Testis (tissue), 2 donors: ENCODE measurements at regions not wholly inside any gene's neighbourhood (a gene's known extent, or its start where the extent isn't known, plus 50 kb on each side); places are given as distances from the start of the nearest gene placed in this dataset.

ENCODE experiments used
- CTCF ChIP-seq, 3 experiments: fragments of 450-650 bp in 2 of 3; fragments of 200-600 bp in 1 of 3; sonication (generic) in 1 of 3; IDR thresholded peaks; one replicate each; pipeline ENCODE4 v1.5.1; 2016 to 2019; ENCODE audit warnings: antibody characterized with exemption in 3 of 3, mild to moderate bottlenecking in 2 of 3, moderate library complexity in 1 of 3
- POLR2A ChIP-seq: fragments of 450-650 bp; IDR thresholded peaks from one replicate; pipeline ENCODE4 v1.6.1; 2017; ENCODE audit warnings: antibody characterized with exemption, mild to moderate bottlenecking, moderate library complexity

- TF ChIP-seq POLR2A (no peak), CTCF (IDR thresholded peaks at IDR 0.05) (no peak)
Observed at GRCh38 chr5:161077936-161078545, 226.0 kb upstream of the ATP10B start.
